DND-41 (cell line): ENCODE measurements at regions not wholly inside any gene's neighbourhood (a gene's known extent, or its start where the extent isn't known, plus 50 kb on each side); places are given as distances from the start of the nearest gene placed in this dataset.
"Not testable (repeated sequence)": the region's sequence is repeated elsewhere in the genome, so short reads cannot be mapped to it uniquely, and the experiment has no call there.

ENCODE experiments used
- EZH2 ChIP-seq: IDR thresholded peaks from 3 replicates; pipeline ENCODE4 v1.6.1; 2012; ENCODE audit warnings: borderline replicate concordance, low read depth, mild to moderate bottlenecking, moderate library complexity, low read length, inconsistent platforms; ENCODE audit not compliant: severe bottlenecking
- TF ChIP-seq, protein P1 (sequence below): IDR thresholded peaks from 2 replicates; pipeline ENCODE4 v1.5.1; 2012; ENCODE audit warnings: borderline replicate concordance, low read length, moderate library complexity, mild to moderate bottlenecking; ENCODE audit not compliant: poor library complexity, severe bottlenecking; ENCODE audit errors: extremely low read depth

DNA sequence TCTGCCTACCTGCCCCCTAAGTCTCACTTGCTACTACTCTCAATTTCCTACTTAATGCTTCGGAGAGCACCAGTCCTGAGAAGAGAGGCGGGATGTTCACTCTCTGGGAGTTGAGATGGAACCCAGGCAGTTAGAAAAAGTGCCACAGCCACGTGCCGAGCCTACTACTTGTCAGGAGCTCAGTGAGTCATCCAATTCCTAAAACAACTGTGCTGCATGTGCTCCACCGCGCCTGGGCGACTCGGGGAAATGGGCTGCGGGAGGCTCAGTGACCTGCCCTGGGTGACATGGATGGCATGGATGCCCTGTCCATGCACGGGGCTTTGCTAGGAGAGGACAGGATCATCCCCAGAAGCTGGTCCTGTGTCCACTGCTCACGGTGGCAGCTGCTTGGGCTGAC is 2884.2 kb downstream of the RPIA start:
- TF ChIP-seq, protein P1, sequence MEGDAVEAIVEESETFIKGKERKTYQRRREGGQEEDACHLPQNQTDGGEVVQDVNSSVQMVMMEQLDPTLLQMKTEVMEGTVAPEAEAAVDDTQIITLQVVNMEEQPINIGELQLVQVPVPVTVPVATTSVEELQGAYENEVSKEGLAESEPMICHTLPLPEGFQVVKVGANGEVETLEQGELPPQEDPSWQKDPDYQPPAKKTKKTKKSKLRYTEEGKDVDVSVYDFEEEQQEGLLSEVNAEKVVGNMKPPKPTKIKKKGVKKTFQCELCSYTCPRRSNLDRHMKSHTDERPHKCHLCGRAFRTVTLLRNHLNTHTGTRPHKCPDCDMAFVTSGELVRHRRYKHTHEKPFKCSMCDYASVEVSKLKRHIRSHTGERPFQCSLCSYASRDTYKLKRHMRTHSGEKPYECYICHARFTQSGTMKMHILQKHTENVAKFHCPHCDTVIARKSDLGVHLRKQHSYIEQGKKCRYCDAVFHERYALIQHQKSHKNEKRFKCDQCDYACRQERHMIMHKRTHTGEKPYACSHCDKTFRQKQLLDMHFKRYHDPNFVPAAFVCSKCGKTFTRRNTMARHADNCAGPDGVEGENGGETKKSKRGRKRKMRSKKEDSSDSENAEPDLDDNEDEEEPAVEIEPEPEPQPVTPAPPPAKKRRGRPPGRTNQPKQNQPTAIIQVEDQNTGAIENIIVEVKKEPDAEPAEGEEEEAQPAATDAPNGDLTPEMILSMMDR = not testable (repeated sequence)
- TF ChIP-seq EZH2 = not testable (repeated sequence)
